Nephron (organoid): ENCODE measurements at regions not wholly inside any gene's neighbourhood (a gene's known extent, or its start where the extent isn't known, plus 50 kb on each side); places are given as distances from the start of the nearest gene placed in this dataset.
A peak's percentile ranks its signal among the peaks of the same experiment; 100 is the strongest.

Experiments used
- H3K27ac Mint-ChIP-seq, 3 experiments: 2 replicates each; pipeline ENCODE4 v1.8.0; 2020; ENCODE audit warnings: mixed read lengths in 3 of 3, mild to moderate bottlenecking in 2 of 3, moderate library complexity in 1 of 3
- H3K27me3 Mint-ChIP-seq: 2 replicates; pipeline ENCODE4 v1.8.0; 2021; ENCODE audit warnings: low read depth, mild to moderate bottlenecking, moderate library complexity, mixed read lengths
- H3K36me3 Mint-ChIP-seq: 2 replicates; pipeline ENCODE4 v1.8.0; 2020; ENCODE audit warnings: low read depth, mixed read lengths
- H3K4me1 Mint-ChIP-seq: 2 replicates; pipeline ENCODE4 v1.8.0; 2020; ENCODE audit warnings: mixed read lengths
- H3K4me3 Mint-ChIP-seq, 3 experiments: 2 replicates each; pipeline ENCODE4 v1.8.0; 2020; ENCODE audit warnings: mild to moderate bottlenecking in 3 of 3, mixed read lengths in 3 of 3, moderate library complexity in 2 of 3
- H3K9me3 Mint-ChIP-seq: 2 replicates; pipeline ENCODE4 v1.8.0; 2020; ENCODE audit warnings: mixed read lengths
- CTCF ChIP-seq, 3 experiments: fragments of 200-600 bp; sonication (generic); IDR thresholded peaks; one replicate each; pipeline ENCODE4 v1.5.0; 2021; ENCODE audit warnings: antibody characterized with exemption in 3 of 3; ENCODE audit not compliant: unreplicated experiment in 3 of 3

- peaks cover 66% of the 10 kb centered on the region for H3K4me1 Mint-ChIP-seq
- peak overlapping the region; percentile 70 to 97 (median 89) for H3K27ac Mint-ChIP-seq
- H3K9me3 Mint-ChIP-seq = no peaks in the 10 kb centered on the region
- peaks cover 10% of the 10 kb centered on the region for H3K27me3 Mint-ChIP-seq
- H3K4me3 Mint-ChIP-seq = peak overlapping the region in 2 of 3 experiments; percentile 13 to 28
- no peak for TF ChIP-seq CTCF (IDR thresholded peaks at IDR 0.05; ENCODE audit: unreplicated experiment in 3 of 3)
- H3K36me3 Mint-ChIP-seq = no peaks in the 10 kb centered on the region
These were observed 52.3 kb upstream of the COL13A1 start for GRCh38 chr10:69749178-69750010.

DNA sequence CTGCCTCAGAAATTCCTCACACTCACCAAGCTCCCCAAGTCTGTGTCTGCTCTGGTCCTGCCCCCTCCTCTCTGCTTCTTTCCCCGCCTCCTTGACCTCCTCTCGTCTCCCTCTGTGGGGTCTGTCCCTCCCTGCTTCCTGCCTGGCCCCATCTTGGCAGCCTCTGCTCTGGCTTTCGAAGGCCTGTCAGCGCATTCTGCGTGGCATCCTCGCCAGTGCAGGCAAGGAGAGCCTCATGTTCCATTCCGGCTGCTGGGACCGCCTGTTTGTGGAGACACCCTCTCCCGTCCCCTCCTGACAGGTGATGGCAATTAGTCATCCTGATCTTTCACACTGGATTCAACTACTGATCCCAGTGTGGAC lies 51.7 kb upstream of the COL13A1 start:
- peak overlapping the region in 2 of 3 experiments; percentile 13 to 28 for H3K4me3 Mint-ChIP-seq
- H3K4me1 Mint-ChIP-seq = peaks cover 60% of the 10 kb centered on the region
- H3K27ac Mint-ChIP-seq = peak overlapping the region; percentile 70 to 97 (median 89)
- H3K27me3 Mint-ChIP-seq = peaks cover 4% of the 10 kb centered on the region
- H3K36me3 Mint-ChIP-seq = no peaks in the 10 kb centered on the region
- no peaks in the 10 kb centered on the region for H3K9me3 Mint-ChIP-seq
- TF ChIP-seq CTCF (IDR thresholded peaks at IDR 0.05; ENCODE audit: unreplicated experiment in 3 of 3) = no peak

DNA sequence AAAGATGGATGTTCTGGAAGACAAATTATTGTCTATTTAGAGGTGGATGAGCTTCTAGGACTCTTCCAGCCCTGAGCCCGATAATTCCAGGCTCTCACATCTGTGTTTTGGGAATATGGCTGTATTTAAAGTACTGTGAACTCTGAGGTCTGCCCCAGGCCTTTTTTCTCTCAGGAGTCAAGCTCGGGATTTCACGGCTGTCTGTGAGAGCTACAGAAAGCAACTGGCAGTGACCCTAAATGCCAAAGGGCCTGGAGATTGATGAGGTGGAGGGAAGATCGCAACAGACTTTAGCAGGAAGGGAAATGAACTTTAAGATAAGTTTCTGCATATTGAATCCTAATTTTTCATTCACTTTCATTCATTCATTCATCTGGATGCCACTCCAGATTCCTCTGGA lies 51.0 kb upstream of the COL13A1 start:
- Mint-ChIP-seq H3K27me3 (peaks cover 4% of the 10 kb centered on the region), H3K4me1 (peaks cover 55% of the 10 kb centered on the region), H3K4me3 (no peak overlapping the region), H3K36me3 (no peaks in the 10 kb centered on the region), H3K27ac (peak overlapping the region; percentile 70 to 97 (median 89)), H3K9me3 (no peaks in the 10 kb centered on the region)
- TF ChIP-seq CTCF (IDR thresholded peaks at IDR 0.05; ENCODE audit: unreplicated experiment in 3 of 3) = no peak

DNA sequence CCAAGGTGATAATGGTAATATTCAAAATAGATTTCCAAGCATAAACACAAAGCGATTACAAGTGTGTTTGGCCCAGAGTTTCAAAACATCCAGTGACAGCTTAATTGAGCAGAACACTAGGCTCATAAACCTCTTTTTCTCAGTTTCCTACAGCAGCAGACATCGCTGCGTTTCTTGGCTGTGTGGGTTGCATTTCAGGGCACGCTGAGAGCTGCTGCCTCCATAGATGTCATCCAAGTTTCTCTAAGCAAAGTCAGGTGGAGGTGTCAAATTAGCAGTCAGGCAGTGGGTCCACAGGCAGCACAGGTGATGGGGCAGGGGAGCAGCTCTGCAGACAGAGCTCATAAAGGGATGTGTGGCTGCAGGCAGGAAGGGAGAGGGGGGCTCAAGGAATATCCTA lies 50.5 kb upstream of the COL13A1 start:
- H3K27ac Mint-ChIP-seq = peak overlapping the region; percentile 93 to 99 (median 97)
- H3K27me3 Mint-ChIP-seq = no peaks in the 10 kb centered on the region
- peak overlapping the region in 1 of 3 experiments; percentile 8 for H3K4me3 Mint-ChIP-seq
- H3K9me3 Mint-ChIP-seq = no peaks in the 10 kb centered on the region
- TF ChIP-seq CTCF (IDR thresholded peaks at IDR 0.05; ENCODE audit: unreplicated experiment in 3 of 3) = no peak
- peaks cover 51% of the 10 kb centered on the region for H3K4me1 Mint-ChIP-seq
- H3K36me3 Mint-ChIP-seq = no peaks in the 10 kb centered on the region
